ENCODE measurements at regions not wholly inside any gene's neighbourhood (a gene's known extent, or its start where the extent isn't known, plus 50 kb on each side); places are given as distances from the start of the nearest gene placed in this dataset.
A peak's percentile ranks its signal among the peaks of the same experiment; 100 is the strongest.

GRCh38 chr15:95304151-95304946 lies 1026.2 kb upstream of the NR2F2 start:
- Histone ChIP-seq H3K27ac (ENCODE audit: low read depth) (no peak overlapping the region), H3K4me2 (no peak overlapping the region), H4K20me1 (replicated peaks; ENCODE audit: insufficient read depth) (no peaks in the 10 kb centered on the region), H3K79me2 (replicated peaks; ENCODE audit: insufficient read depth) (no peaks in the 10 kb centered on the region), H3K4me3 (no peak overlapping the region), H3K9me2 (ENCODE audit: insufficient read depth) (no peaks in the 10 kb centered on the region), H3K4me1 (ENCODE audit: insufficient read depth) (no peaks in the 10 kb centered on the region), H3K27me3 (ENCODE audit: insufficient read depth) (no peaks in the 10 kb centered on the region), H3K36me3 (ENCODE audit: insufficient read depth) (no peaks in the 10 kb centered on the region), H3F3A (replicated peaks; ENCODE audit: low read depth) (no peaks in the 10 kb centered on the region), H2AFZ (peak overlapping the region; percentile 56; the same call in 1 of the 2 replicates)
- TF ChIP-seq NANOG (IDR thresholded peaks at IDR 0.05; ENCODE audit: borderline replicate concordance) (no peak), POLR2AphosphoS5 (IDR thresholded peaks at IDR 0.05; ENCODE audit: low read depth) (no peak), JUNB (IDR thresholded peaks at IDR 0.05; ENCODE audit: unreplicated experiment) (no peak), ZNF331 (CRISPR knock-in tag; IDR thresholded peaks at IDR 0.05; ENCODE audit: low read depth) (no peak), EZH2 (IDR thresholded peaks at IDR 0.05; ENCODE audit: low read depth, unreplicated experiment) (no peak)
- TF ChIP-seq, protein P1, sequence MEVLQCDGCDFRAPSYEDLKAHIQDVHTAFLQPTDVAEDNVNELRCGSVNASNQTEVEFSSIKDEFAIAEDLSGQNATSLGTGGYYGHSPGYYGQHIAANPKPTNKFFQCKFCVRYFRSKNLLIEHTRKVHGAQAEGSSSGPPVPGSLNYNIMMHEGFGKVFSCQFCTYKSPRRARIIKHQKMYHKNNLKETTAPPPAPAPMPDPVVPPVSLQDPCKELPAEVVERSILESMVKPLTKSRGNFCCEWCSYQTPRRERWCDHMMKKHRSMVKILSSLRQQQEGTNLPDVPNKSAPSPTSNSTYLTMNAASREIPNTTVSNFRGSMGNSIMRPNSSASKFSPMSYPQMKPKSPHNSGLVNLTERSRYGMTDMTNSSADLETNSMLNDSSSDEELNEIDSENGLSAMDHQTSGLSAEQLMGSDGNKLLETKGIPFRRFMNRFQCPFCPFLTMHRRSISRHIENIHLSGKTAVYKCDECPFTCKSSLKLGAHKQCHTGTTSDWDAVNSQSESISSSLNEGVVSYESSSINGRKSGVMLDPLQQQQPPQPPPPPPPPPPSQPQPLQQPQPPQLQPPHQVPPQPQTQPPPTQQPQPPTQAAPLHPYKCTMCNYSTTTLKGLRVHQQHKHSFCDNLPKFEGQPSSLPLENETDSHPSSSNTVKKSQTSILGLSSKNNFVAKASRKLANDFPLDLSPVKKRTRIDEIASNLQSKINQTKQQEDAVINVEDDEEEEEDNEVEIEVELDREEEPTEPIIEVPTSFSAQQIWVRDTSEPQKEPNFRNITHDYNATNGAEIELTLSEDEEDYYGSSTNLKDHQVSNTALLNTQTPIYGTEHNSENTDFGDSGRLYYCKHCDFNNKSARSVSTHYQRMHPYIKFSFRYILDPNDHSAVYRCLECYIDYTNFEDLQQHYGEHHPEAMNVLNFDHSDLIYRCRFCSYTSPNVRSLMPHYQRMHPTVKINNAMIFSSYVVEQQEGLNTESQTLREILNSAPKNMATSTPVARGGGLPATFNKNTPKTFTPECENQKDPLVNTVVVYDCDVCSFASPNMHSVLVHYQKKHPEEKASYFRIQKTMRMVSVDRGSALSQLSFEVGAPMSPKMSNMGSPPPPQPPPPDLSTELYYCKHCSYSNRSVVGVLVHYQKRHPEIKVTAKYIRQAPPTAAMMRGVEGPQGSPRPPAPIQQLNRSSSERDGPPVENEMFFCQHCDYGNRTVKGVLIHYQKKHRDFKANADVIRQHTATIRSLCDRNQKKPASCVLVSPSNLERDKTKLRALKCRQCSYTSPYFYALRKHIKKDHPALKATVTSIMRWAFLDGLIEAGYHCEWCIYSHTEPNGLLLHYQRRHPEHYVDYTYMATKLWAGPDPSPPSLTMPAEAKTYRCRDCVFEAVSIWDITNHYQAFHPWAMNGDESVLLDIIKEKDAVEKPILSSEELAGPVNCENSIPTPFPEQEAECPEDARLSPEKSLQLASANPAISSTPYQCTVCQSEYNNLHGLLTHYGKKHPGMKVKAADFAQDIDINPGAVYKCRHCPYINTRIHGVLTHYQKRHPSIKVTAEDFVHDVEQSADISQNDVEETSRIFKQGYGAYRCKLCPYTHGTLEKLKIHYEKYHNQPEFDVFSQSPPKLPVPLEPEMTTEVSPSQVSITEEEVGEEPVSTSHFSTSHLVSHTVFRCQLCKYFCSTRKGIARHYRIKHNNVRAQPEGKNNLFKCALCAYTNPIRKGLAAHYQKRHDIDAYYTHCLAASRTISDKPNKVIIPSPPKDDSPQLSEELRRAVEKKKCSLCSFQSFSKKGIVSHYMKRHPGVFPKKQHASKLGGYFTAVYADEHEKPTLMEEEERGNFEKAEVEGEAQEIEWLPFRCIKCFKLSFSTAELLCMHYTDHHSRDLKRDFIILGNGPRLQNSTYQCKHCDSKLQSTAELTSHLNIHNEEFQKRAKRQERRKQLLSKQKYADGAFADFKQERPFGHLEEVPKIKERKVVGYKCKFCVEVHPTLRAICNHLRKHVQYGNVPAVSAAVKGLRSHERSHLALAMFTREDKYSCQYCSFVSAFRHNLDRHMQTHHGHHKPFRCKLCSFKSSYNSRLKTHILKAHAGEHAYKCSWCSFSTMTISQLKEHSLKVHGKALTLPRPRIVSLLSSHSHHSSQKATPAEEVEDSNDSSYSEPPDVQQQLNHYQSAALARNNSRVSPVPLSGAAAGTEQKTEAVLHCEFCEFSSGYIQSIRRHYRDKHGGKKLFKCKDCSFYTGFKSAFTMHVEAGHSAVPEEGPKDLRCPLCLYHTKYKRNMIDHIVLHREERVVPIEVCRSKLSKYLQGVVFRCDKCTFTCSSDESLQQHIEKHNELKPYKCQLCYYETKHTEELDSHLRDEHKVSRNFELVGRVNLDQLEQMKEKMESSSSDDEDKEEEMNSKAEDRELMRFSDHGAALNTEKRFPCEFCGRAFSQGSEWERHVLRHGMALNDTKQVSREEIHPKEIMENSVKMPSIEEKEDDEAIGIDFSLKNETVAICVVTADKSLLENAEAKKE (CRISPR knock-in tag; IDR thresholded peaks at IDR 0.05), result no peak
- no peaks in the 10 kb centered on the region for H3K36me3 Mint-ChIP-seq (ENCODE audit: low read depth)
- no peaks in the 10 kb centered on the region for H3K9me3 Mint-ChIP-seq
- H3K27ac Mint-ChIP-seq, result no peak overlapping the region
- ATAC-seq (no peak), DNase-seq (ENCODE audit: low spot score) (no peak)
- H3K27me3 Mint-ChIP-seq (ENCODE audit: insufficient read depth, low read depth, poor library complexity), result no peaks in the 10 kb centered on the region
- H3K4me1 Mint-ChIP-seq, result no peaks in the 10 kb centered on the region
- no peak overlapping the region for H3K4me3 Mint-ChIP-seq
